ENCODE measurements at regions not wholly inside any gene's neighbourhood (a gene's known extent, or its start where the extent isn't known, plus 50 kb on each side); places are given as distances from the start of the nearest gene placed in this dataset.
"Not testable (repeated sequence)": the region's sequence is repeated elsewhere in the genome, so short reads cannot be mapped to it uniquely, and the experiment has no call there.

DNA sequence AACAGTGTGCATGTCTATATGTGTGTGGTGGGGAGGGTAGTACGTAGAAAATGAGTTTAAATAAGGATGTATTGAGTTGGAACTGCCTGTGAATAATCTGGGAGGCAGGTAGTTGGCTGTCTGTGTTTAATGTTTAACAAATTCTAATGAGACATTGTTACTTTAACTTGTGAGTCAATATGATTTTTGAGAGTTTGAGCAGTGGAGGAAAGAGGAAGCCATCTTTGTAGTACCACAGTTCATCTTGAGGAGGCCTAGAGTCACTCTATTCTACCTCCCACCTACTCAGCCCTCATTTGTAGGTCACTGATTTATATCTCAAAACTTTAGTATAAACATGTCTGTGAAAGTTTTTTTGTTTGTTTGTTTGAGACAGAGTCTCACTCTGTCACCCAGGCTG is 129.9 kb upstream of the ITGB1 start:
- H3K4me3 ChIP-seq (replicated peaks; ENCODE audit: low read depth, low read length): no peak overlapping the region
- TF ChIP-seq, protein P1, sequence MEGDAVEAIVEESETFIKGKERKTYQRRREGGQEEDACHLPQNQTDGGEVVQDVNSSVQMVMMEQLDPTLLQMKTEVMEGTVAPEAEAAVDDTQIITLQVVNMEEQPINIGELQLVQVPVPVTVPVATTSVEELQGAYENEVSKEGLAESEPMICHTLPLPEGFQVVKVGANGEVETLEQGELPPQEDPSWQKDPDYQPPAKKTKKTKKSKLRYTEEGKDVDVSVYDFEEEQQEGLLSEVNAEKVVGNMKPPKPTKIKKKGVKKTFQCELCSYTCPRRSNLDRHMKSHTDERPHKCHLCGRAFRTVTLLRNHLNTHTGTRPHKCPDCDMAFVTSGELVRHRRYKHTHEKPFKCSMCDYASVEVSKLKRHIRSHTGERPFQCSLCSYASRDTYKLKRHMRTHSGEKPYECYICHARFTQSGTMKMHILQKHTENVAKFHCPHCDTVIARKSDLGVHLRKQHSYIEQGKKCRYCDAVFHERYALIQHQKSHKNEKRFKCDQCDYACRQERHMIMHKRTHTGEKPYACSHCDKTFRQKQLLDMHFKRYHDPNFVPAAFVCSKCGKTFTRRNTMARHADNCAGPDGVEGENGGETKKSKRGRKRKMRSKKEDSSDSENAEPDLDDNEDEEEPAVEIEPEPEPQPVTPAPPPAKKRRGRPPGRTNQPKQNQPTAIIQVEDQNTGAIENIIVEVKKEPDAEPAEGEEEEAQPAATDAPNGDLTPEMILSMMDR (IDR thresholded peaks at IDR 0.05; ENCODE audit: low read depth, low read length, missing control alignments): no peak
- no peak for DNase-seq (ENCODE audit: extremely low read depth, low read depth)

DNA sequence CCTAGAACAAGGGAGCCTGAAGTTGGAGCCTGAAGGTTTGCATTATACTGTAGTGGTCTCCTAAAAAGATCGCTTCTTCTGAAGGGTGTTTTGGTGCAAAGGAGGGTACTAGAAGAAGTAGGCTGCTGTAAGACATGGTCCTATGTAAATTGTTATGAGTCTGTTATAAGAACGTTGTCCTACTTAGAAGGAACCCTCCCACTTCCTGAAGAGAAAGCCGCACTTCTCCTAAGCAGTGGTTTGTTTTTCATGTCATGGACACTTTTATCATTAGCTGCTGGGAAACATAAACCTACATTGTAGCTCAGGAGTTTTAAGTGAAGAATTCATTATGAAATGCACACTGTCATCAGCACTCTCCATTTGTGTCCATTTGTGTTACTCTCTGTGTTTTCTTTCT is 129.1 kb upstream of the ITGB1 start:
- TF ChIP-seq, protein P1 (IDR thresholded peaks at IDR 0.05; ENCODE audit: low read depth, low read length, missing control alignments): no peak
- DNase-seq (ENCODE audit: extremely low read depth, low read depth): no peak
- no peak overlapping the region for H3K4me3 ChIP-seq (replicated peaks; ENCODE audit: low read depth, low read length)

DNA sequence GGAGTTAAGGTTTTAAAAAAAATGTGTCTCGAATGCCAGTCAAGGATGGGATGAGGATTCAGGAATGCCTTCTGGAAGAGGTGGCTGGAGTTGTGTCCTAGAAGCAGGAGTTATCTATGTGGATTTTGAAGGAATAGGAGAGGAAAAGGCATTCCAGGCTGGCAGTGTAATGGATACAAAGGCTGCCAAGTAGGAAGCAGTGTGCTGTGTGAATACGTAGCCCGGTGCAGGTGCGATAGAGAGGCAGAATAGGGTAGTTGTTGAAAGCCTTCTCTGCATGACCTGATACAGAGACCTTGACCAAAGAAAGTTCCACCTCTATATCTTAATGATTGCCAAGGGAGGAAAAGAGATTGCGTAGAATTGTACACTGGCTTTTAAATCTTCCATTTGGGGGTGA is 128.1 kb upstream of the ITGB1 start:
- H3K4me3 ChIP-seq (replicated peaks; ENCODE audit: low read depth, low read length): no peak overlapping the region
- TF ChIP-seq, protein P1 (IDR thresholded peaks at IDR 0.05; ENCODE audit: low read depth, low read length, missing control alignments): no peak
- no peak for DNase-seq (ENCODE audit: extremely low read depth, low read depth)

DNA sequence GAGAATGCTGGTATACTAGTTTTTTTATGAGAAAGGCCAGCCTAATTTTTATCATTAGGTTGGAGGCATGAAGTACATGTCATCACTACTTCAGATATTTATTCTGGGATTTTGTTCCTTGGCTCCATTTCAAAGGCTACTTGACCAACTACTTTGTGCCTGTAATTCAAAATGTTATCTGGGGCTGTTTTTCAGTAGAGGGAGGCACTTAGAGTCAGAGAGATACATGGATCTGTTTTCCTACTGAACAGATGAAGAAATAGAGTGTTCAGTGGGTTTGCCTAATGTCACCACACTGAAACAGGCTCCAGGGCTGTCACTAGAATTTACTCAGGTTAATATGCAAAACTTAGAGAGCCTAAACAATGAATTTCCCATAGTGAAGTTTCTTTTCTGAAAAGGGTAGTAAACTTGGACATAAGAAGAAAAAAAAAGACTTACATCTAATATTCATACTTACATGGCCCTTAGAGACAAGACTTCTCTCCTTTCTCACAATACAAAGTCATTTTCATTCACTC is 127.3 kb upstream of the ITGB1 start:
- no peak overlapping the region for H3K4me3 ChIP-seq (replicated peaks; ENCODE audit: low read depth, low read length)
- DNase-seq (ENCODE audit: extremely low read depth, low read depth): no peak
- TF ChIP-seq, protein P1 (IDR thresholded peaks at IDR 0.05; ENCODE audit: low read depth, low read length, missing control alignments): no peak

DNA sequence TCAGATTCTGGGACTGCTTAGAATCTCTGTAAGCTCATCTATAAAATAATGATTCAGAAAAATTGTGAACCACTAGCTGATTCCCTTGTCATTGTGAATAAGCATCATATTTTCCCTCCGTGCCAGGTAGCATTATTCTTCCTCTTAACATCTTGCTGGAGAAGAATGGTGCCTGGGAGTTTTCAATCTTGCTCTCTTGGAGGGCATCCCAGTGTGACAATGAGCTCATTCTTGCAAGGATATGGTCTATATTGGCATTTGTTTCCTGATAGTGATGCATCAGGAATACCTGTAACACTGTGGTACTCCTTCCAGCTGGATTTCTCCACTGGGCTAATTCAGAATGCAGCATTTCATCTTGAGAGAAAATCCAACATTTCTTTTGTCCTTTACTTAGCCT is 126.4 kb upstream of the ITGB1 start:
- no peak for DNase-seq (ENCODE audit: extremely low read depth, low read depth)
- H3K4me3 ChIP-seq (replicated peaks; ENCODE audit: low read depth, low read length): no peak overlapping the region
- TF ChIP-seq, protein P1 (IDR thresholded peaks at IDR 0.05; ENCODE audit: low read depth, low read length, missing control alignments): no peak

DNA sequence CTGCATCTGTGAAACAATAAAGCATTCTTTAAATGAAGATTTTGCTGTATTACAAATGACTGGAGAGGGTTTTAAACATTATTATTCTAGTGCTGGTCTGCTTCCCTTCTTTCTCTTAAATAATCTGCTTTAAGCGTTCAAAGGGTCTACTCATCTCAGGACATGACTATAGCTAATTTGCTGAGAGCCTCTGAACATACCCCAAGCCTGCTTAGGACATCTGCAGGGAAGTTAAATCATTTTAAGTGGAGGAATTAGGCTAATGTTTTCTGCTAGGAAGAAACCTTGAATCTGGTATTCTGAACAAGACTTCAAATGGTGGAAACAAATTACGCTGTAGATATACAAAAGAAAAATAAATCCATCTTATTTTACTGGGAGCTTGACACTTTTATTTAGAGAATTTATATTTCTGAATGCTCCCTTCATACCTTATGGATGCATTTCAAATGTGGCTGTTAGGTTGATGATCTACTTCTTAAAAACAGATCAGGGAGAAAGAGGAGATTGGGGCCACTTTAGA is 124.4 kb upstream of the ITGB1 start:
- no peak overlapping the region for H3K4me3 ChIP-seq (replicated peaks; ENCODE audit: low read depth, low read length)
- TF ChIP-seq, protein P1 (IDR thresholded peaks at IDR 0.05; ENCODE audit: low read depth, low read length, missing control alignments): no peak
- no peak for DNase-seq (ENCODE audit: extremely low read depth, low read depth)

DNA sequence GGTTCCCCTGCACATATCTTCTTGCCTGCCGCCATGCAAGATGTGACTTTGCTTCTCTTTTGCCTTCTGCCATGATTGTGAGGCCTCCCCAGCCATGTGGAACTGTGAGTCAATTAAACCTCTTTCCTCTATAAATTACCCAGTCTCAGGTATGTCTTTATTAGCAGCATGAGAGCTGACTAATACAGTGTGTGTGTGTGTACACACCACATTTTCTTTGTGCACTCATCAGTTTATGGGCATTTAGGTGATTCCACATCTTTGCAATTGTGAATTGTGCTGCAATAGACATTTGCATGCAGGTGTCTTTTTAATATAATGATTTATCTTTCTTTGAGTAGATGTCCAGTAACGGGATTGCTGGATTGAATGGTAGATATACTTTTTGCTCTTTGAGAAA is 122.4 kb upstream of the ITGB1 start:
- not testable (repeated sequence) for H3K4me3 ChIP-seq (replicated peaks; ENCODE audit: low read depth, low read length); DNase-seq (ENCODE audit: extremely low read depth, low read depth)
